ENCODE measurements at regions not wholly inside any gene's neighbourhood (a gene's known extent, or its start where the extent isn't known, plus 50 kb on each side); places are given as distances from the start of the nearest gene placed in this dataset.

- TF ChIP-seq CTCF (IDR thresholded peaks at IDR 0.05) = no peak
- no peak for TF ChIP-seq POLR2A (IDR thresholded peaks at IDR 0.05)
- no peak for TF ChIP-seq POLR2AphosphoS5 (IDR thresholded peaks at IDR 0.05)
Measured at GRCh38 chr5:1939256-1939655, 56.5 kb upstream of the IRX4 start.
